GM03348 (cell line): ENCODE measurements at regions not wholly inside any gene's neighbourhood (a gene's known extent, or its start where the extent isn't known, plus 50 kb on each side); places are given as distances from the start of the nearest gene placed in this dataset.
"Not testable (repeated sequence)": the region's sequence is repeated elsewhere in the genome, so short reads cannot be mapped to it uniquely, and the experiment has no call there.

Source experiments
- DNase-seq: peaks from one replicate; pipeline ENCODE4 v3.0.0; 2012; ENCODE audit warnings: low spot score

GRCh38 chr3:116512281-116512680 lies 67.0 kb upstream of the LSAMP start:
- no peak for DNase-seq

GRCh38 chr3:116512931-116513330 lies 67.6 kb upstream of the LSAMP start:
- DNase-seq: no peak

- DNase-seq: no peak
Observed at GRCh38 chr3:116515973-116516372, 70.7 kb upstream of the LSAMP start.

GRCh38 chr3:116517308-116517707 lies 72.0 kb upstream of the LSAMP start:
- DNase-seq: peak; percentile 11

- not testable (repeated sequence) for DNase-seq
Observed at GRCh38 chr3:116519101-116519500, 73.8 kb upstream of the LSAMP start.

GRCh38 chr3:116519823-116520222 lies 74.5 kb upstream of the LSAMP start:
- DNase-seq: not testable (repeated sequence)

- DNase-seq: peak; percentile 4
Observed at GRCh38 chr3:116524453-116525210, 79.3 kb upstream of the LSAMP start.

GRCh38 chr3:116552246-116552645 lies 107.0 kb upstream of the LSAMP start:
- no peak for DNase-seq

- DNase-seq: no peak
Observed at GRCh38 chr3:116553355-116553754, 108.1 kb upstream of the LSAMP start.

- DNase-seq: no peak
Observed at GRCh38 chr3:116561529-116561928, 116.2 kb upstream of the LSAMP start.

GRCh38 chr3:116563351-116563750 lies 118.1 kb upstream of the LSAMP start:
- DNase-seq: no peak

GRCh38 chr3:116566478-116566960 lies 121.2 kb upstream of the LSAMP start:
- DNase-seq: no peak

GRCh38 chr3:116569611-116570010 lies 124.3 kb upstream of the LSAMP start:
- no peak for DNase-seq

- DNase-seq: peak; percentile 5
Observed at GRCh38 chr3:116579840-116580239, 129.7 kb upstream of the TUSC7 start.

- no peak for DNase-seq
Observed at GRCh38 chr3:116586285-116586944, 123.2 kb upstream of the TUSC7 start.

GRCh38 chr3:116591236-116591635 lies 118.3 kb upstream of the TUSC7 start:
- DNase-seq: no peak

- no peak for DNase-seq
Observed at GRCh38 chr3:116601206-116601605, 108.4 kb upstream of the TUSC7 start.

- no peak for DNase-seq
Observed at GRCh38 chr3:116607205-116607604, 102.4 kb upstream of the TUSC7 start.

- no peak for DNase-seq
Observed at GRCh38 chr3:116610124-116610523, 99.5 kb upstream of the TUSC7 start.

GRCh38 chr3:116614795-116615362 lies 94.7 kb upstream of the TUSC7 start:
- peak; percentile 10 for DNase-seq

- no peak for DNase-seq
Observed at GRCh38 chr3:116618138-116618537, 91.4 kb upstream of the TUSC7 start.

GRCh38 chr3:116618930-116619329 lies 90.6 kb upstream of the TUSC7 start:
- DNase-seq: no peak

GRCh38 chr3:116630494-116630893 lies 79.1 kb upstream of the TUSC7 start:
- DNase-seq: no peak
